ENCODE measurements at regions not wholly inside any gene's neighbourhood (a gene's known extent, or its start where the extent isn't known, plus 50 kb on each side); places are given as distances from the start of the nearest gene placed in this dataset.
"Not testable (repeated sequence)": the region's sequence is repeated elsewhere in the genome, so short reads cannot be mapped to it uniquely, and the experiment has no call there.

DNA sequence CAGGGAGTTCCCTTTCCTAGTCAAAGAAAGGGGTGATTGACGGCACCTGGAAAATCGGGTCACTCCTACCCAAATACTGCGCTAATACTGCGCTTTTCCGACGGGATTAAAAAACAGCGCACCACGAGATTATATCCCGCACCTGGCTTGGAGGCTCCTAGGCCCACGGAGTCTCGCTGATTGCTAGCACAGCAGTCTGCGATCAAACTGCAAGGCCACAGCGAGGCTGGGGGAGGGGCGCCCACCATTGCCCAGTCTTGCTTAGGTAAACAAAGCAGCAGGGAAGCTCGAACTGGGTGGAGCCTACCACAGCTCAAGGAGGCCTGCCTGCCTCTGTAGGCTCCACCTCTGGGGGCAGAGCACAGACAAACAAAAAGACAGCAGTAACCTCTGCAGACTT is 504.1 kb downstream of the HTR1B start:
- TF ChIP-seq, protein P1, sequence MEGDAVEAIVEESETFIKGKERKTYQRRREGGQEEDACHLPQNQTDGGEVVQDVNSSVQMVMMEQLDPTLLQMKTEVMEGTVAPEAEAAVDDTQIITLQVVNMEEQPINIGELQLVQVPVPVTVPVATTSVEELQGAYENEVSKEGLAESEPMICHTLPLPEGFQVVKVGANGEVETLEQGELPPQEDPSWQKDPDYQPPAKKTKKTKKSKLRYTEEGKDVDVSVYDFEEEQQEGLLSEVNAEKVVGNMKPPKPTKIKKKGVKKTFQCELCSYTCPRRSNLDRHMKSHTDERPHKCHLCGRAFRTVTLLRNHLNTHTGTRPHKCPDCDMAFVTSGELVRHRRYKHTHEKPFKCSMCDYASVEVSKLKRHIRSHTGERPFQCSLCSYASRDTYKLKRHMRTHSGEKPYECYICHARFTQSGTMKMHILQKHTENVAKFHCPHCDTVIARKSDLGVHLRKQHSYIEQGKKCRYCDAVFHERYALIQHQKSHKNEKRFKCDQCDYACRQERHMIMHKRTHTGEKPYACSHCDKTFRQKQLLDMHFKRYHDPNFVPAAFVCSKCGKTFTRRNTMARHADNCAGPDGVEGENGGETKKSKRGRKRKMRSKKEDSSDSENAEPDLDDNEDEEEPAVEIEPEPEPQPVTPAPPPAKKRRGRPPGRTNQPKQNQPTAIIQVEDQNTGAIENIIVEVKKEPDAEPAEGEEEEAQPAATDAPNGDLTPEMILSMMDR (IDR thresholded peaks at IDR 0.05) = not testable (repeated sequence)
- not testable (repeated sequence) for TF ChIP-seq POLR2A, EP300 (IDR thresholded peaks at IDR 0.05)
